Lung (tissue), 11 donors: ENCODE measurements at regions not wholly inside any gene's neighbourhood (a gene's known extent, or its start where the extent isn't known, plus 50 kb on each side); places are given as distances from the start of the nearest gene placed in this dataset.

ENCODE experiments used
- ATAC-seq: fragments of 200-7000 bp; cut with Tn5 transposase; one replicate; pipeline ENCODE4 v1.9.1; 2020; ENCODE audit warnings: moderate number of reproducible peaks; ENCODE audit not compliant: insufficient read depth, low FRiP score
- DNase-seq, 3 donors: peaks; one replicate each; pipeline ENCODE4 v3.0.0-alpha.2; 2013 to 2017
- H3K27ac ChIP-seq, 2 donors: one replicate each; pipeline ENCODE4 v1.5.1; 2013; ENCODE audit warnings: mild to moderate bottlenecking in 2 of 2, moderate library complexity in 2 of 2, control low read depth in 1 of 2, inconsistent platforms in 1 of 2, low read depth in 1 of 2, low read length in 1 of 2
- H3K27me3 ChIP-seq, 3 donors: one replicate each; pipeline ENCODE4 v1.5.1; 2013; ENCODE audit warnings: low read length in 2 of 3; ENCODE audit not compliant: control insufficient read depth in 3 of 3, insufficient read depth in 3 of 3
- H3K36me3 ChIP-seq, 4 donors: one replicate each; pipeline ENCODE4 v1.5.1; 2013; ENCODE audit warnings: low read length in 4 of 4, mild to moderate bottlenecking in 1 of 4, moderate library complexity in 1 of 4; ENCODE audit not compliant: control insufficient read depth in 4 of 4, insufficient read depth in 4 of 4
- H3K4me1 ChIP-seq, 5 donors: one replicate each; pipeline ENCODE4 v1.5.1; 2013; ENCODE audit warnings: low read length in 5 of 5, mild to moderate bottlenecking in 2 of 5, moderate library complexity in 1 of 5; ENCODE audit not compliant: control insufficient read depth in 5 of 5, insufficient read depth in 5 of 5
- H3K4me3 ChIP-seq: one replicate; pipeline ENCODE4 v1.5.1; 2013; ENCODE audit warnings: mild to moderate bottlenecking, control low read depth, moderate library complexity
- H3K9ac ChIP-seq, 2 donors: one replicate each; pipeline ENCODE4 v1.5.1; 2013; ENCODE audit warnings: low read length in 2 of 2, control low read depth in 1 of 2; ENCODE audit not compliant: insufficient read depth in 1 of 2
- H3K9me3 ChIP-seq, 4 donors: one replicate each; pipeline ENCODE4 v1.5.1; 2013; ENCODE audit warnings: low read length in 3 of 4, mild to moderate bottlenecking in 1 of 4, moderate library complexity in 1 of 4; ENCODE audit not compliant: control insufficient read depth in 4 of 4, insufficient read depth in 3 of 4
- CTCF ChIP-seq: IDR thresholded peaks from 2 replicates; pipeline ENCODE4 v1.5.1; 2012; ENCODE audit warnings: mild to moderate bottlenecking; ENCODE audit errors: control extremely low read depth, extremely low read depth
- WGBS, 2 donors: extraction: QIAGEN DNeasy Blood & Tissue Kit; methylation state at CpG; one replicate each; pipeline ENCODE4 v1.1.7; 2013; 5-methylcytosine and 5-hydroxymethylcytosine counted together
- donor health status: control.
- donor health status: control.
- donor health status: Bipolar disorder and iron deficiency.
- donor health status: healthy.
- donor health status: DM: yes; HTN: yes; CAD: no.

- TF ChIP-seq CTCF: no peak
- ATAC-seq: no peak
- 89 to 94% methylated on average over 5 of the region's 5 CpGs for WGBS, 2 donors
These were observed 143.8 kb downstream of the URB2 start for GRCh38 chr1:229769809-229770208.

GRCh38 chr1:229778794-229779193 lies 152.7 kb downstream of the URB2 start:
- no peak overlapping the region for H3K9ac ChIP-seq
- no peak overlapping the region for H3K27ac ChIP-seq
- DNase-seq: peak in 2 of 3 donors; percentile 13 to 18
- peaks cover 0 to 12% (median 0%) of the 10 kb centered on the region in 4 donors for H3K9me3 ChIP-seq
- H3K27me3 ChIP-seq: no peaks in the 10 kb centered on the region
- no peak for ATAC-seq
- 51 to 59% methylated on average over 5 of the region's 5 CpGs for WGBS, 2 donors
- no peaks in the 10 kb centered on the region for H3K36me3 ChIP-seq
- H3K4me1 ChIP-seq: peaks cover 0 to 5% (median 0%) of the 10 kb centered on the region in 5 donors
- no peak for TF ChIP-seq CTCF
- H3K4me3 ChIP-seq: no peak overlapping the region

More at GRCh38 chr1:229769809-229770208, 143.8 kb downstream of the URB2 start:
- Histone ChIP-seq H3K9ac (no peak overlapping the region), H3K27me3 (no peaks in the 10 kb centered on the region), H3K4me3 (no peak overlapping the region), H3K27ac (no peak overlapping the region), H3K4me1 (no peaks in the 10 kb centered on the region), H3K36me3 (no peaks in the 10 kb centered on the region), H3K9me3 (no peaks in the 10 kb centered on the region)
- no peak for DNase-seq

GRCh38 chr1:229781453-229781852 lies 155.4 kb downstream of the URB2 start:
- peak; percentile 1 for TF ChIP-seq CTCF
- H3K27ac ChIP-seq: no peak overlapping the region
- peak; percentile 58 for ATAC-seq
- H3K36me3 ChIP-seq: no peaks in the 10 kb centered on the region
- 62 to 77% methylated on average over 7 of the region's 7 CpGs for WGBS, 2 donors
- H3K4me1 ChIP-seq: peaks cover 0 to 5% (median 0%) of the 10 kb centered on the region in 5 donors
- H3K27me3 ChIP-seq: no peaks in the 10 kb centered on the region
- no peak overlapping the region for H3K9ac ChIP-seq
- DNase-seq: peak in 2 of 3 donors; percentile 39 to 43
- H3K9me3 ChIP-seq: peaks cover 0 to 10% (median 0%) of the 10 kb centered on the region in 4 donors
- no peak overlapping the region for H3K4me3 ChIP-seq

GRCh38 chr1:229782469-229782868 lies 156.4 kb downstream of the URB2 start:
- no peak overlapping the region for H3K9ac ChIP-seq
- H3K27me3 ChIP-seq: no peaks in the 10 kb centered on the region
- H3K9me3 ChIP-seq: peaks cover 0 to 10% (median 0%) of the 10 kb centered on the region in 4 donors
- H3K36me3 ChIP-seq: no peaks in the 10 kb centered on the region
- H3K27ac ChIP-seq: no peak overlapping the region
- no peak for DNase-seq
- TF ChIP-seq CTCF: no peak
- no peak for ATAC-seq
- WGBS, 2 donors: 92 to 93% methylated on average over 1 of the region's 1 CpG
- no peak overlapping the region for H3K4me3 ChIP-seq
- peaks cover 0 to 5% (median 0%) of the 10 kb centered on the region in 5 donors for H3K4me1 ChIP-seq
